ENCODE measurements at regions not wholly inside any gene's neighbourhood (a gene's known extent, or its start where the extent isn't known, plus 50 kb on each side); places are given as distances from the start of the nearest gene placed in this dataset.

DNA sequence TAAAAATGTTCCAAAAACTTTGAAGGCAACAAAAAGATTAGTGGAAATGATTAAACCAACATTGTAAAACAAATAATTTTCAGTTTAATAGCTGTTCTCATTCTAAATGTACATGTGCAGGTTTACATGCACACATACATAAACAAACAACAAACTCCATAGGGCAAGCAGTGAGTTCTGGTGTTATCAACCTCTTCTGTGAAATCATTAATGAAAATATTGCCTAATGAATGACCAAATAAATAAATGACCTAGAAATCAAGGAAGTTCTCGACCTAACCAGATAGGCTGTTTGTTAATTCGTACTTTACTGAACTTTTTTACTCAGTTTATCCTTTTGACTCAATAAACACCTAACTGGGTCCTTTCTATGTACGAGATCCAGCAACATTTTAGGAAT, 165.5 kb upstream of the RORB start:
- TF ChIP-seq SUZ12 (IDR thresholded peaks at IDR 0.05; ENCODE audit: extremely low read depth, insufficient read depth, insufficient read length) (no peak), YY1 (IDR thresholded peaks at IDR 0.05; ENCODE audit: insufficient read depth, insufficient read length) (no peak), ZNF274 (IDR thresholded peaks at IDR 0.05; ENCODE audit: low read depth, low read length) (no peak)
